GM21381 (cell line): ENCODE measurements at regions not wholly inside any gene's neighbourhood (a gene's known extent, or its start where the extent isn't known, plus 50 kb on each side); places are given as distances from the start of the nearest gene placed in this dataset.
"Not testable (repeated sequence)": the region's sequence is repeated elsewhere in the genome, so short reads cannot be mapped to it uniquely, and the experiment has no call there.

Experiments used
- ATAC-seq: cut with Tn5 transposase; IDR thresholded peaks from one replicate; pipeline ENCODE4 v1.9.1; 2021; ENCODE audit warnings: mild to moderate bottlenecking, moderate library complexity; ENCODE audit not compliant: unreplicated experiment

DNA sequence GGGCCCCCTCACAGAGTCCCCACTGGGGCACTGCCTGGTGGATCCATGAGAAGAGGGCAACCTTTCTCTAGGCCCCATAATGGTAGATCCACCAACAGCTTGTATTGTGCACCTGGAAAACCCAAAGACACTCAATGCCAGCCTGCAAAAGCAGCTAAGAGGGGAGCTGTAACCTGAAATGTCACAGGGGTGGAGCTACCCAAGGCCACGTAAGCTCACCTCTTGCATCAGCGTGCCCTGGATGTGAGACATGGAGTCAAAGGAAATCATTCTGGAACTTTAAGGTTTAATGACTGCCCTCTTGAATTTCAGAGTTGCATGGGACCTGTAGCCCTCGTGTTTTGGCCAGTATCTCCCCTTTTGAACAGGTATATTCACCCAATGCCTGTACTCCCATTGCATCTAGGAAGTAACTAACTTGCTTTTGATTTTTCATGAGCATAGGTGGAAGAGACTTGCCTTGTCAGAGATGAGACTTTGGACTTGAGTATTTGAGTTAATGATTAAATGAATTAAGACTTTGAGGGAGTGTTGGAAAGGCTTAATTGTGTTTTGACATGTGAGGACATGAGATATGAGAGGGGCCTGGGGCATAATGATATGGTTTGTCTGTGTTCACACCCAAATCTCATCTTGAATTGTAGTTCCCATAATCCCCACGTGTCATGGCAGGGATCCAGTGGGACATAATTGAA lies 900.9 kb upstream of the ROBO1 start:
- ATAC-seq: no peak

DNA sequence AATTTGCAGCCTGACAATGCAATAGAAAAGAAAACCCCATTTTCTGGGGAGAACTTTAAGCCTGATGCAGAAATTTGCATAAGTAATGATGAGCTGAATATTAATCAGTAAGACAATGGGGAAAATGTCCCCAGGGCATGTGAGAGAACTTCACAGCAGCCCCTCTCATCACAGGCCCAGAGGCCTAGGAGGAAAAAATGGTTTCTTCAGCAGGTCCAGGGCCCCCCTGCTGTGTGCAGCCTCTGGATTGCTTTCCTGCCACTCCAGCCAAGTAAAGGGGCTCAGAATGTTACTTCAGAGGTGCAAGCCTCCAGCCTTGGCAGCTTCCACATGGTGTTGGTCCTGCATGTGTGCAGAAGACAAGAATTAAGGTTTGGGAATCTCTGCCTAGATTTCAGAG lies 900.3 kb upstream of the ROBO1 start:
- ATAC-seq: no peak

DNA sequence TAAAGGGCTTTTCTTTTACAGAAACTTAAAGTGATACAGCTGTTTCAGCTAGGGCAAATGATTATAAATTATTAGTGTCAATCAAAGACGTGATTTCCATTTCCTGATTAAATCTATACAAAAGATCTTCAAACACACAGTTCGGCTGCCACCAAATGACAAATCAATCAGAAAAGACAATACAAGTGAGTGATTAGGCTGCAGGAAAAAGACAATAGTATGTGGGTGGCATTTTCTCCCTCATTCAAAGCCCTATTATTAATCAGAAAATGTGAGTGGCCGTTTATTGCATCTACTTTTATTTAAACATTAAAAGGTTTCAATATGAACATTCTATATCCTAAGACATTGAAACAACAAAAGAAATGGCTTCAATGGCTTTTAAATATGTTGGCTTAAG lies 895.6 kb upstream of the ROBO1 start:
- ATAC-seq: no peak

DNA sequence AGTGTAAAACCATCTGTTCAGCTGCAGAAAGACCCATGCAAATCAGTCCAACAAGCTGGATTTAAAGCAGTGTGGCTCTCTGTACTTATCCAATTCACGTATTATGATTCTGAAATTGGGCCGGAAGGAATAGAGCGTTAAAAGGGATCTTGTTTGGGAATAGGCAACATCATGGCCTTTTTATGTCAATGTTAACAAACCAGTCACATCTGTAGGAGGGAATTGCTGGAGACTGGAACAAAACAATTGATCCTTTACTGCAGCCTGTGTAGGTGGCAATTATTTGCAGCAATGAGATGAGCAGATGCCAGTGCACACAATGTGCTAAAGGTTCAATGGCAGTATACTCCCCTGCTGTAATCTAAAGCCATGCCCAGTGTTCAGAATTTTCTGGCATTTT lies 887.4 kb upstream of the ROBO1 start:
- no peak for ATAC-seq

DNA sequence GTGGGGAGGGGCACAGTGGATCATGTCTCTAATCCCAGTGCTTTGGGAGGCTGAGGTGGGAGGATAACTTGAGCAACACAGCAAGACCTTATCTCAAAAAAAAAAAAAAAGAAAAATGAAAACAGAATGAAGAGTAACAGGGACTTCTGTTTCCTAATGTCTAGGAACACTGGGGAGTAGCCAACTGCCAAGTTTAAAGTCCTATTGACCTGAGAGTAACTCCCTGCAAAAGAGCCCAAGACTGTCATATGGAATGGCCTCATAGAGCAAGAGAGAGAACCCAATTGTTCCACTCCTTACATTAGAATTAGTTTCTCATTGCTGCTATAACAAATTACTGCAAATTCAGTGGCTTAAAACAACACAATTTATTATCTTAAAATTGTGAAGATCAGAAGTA lies 881.4 kb upstream of the ROBO1 start:
- no peak for ATAC-seq

DNA sequence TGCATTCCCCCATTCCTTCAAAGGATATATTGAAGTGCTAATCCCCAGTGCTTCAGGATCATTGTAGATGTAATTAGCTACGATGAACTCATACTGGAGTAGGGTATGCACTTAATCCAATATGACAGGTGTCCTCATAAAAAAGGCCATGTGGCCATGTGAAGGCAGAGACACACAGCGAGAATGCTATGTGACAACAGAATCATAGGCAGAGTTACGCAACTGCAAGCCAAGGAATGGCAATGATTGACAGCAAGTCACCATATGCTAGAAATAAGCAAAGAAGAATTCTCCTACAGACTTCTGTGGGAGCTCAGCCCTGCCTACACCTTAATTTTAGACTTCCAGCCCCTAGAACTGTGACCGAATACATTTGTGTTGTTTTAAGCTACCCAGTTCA lies 875.6 kb upstream of the ROBO1 start:
- ATAC-seq: no peak

DNA sequence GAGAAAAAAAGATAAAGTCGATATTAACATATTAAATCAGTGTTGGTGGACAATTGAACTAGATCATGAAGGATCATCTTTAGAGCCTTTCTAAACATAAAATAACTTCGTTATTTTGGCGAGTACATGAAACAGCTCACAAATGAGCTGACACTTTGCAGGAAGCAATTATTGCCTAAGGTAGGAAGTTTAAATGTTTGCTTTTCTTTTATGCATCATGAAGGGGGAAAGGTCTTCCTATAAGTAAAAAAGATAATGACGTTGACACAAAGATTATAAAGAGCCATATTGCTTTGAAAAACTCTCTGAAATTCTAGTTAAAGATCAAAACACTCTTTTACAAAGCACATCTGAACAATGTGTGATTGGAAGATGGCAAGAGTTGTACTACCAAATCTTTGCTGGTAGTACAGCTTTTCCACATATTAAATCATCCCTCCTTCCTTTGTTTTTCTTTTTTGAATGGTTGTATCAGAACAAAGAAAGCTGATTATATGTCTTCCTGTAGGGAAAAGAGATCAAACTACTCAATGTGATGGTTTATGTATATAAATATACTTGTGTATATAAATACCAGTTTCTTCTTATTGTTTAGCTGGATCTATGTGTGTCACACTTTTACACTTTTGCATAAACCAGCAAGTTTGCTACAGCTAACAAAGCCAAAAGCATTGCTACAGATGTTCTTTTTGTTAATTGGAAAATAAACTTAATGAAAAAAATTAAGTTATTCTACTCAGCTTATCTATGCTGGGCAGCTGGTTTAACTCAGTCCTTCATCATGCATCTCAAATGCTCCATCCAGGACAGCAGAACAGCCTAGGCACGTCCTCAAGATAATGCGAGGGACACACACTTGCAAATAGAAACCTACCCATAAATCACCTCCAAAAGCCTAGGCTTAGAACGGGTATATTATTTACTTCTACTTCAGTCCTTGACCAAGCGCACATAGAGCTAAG lies 850.8 kb upstream of the ROBO1 start:
- no peak for ATAC-seq

DNA sequence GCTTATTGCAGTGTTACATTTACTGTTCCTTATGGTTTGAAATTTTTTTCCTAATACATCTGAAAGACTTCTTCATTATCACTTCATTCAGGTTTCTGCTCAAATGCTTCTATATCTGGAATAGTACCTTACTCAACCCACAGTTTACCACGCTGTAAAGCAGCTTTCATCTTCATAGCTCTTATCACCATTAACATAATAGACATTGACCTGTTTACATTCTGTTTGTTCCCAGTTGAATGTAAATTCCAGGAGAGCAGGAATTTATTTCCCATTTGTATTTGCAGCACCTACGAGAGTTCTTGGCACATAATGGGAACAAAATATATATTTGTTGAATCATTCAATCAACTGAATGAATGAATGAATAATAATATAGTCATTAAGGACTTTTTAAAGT lies 844.6 kb upstream of the ROBO1 start:
- ATAC-seq: no peak

DNA sequence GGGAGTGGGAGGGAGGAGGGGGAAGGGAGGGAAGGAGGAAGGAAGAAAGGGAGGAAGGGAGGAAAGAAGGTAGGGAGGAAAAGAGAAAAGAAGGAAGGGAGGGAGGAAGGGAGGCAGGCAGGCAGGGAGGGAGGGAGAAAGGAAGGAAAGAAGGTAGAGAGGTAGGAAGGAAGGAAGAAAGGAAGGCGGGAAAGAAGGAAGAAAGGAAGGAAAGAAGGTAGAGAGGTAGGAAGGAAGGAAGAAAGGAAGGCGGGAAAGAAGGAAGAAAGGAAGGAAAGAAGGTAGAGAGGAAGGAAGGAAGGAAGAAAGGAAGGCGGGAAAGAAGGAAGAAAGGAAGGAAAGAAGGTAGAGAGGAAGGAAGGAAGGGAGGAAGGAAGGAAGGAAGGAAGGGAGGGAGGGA lies 840.3 kb upstream of the ROBO1 start:
- not testable (repeated sequence) for ATAC-seq

DNA sequence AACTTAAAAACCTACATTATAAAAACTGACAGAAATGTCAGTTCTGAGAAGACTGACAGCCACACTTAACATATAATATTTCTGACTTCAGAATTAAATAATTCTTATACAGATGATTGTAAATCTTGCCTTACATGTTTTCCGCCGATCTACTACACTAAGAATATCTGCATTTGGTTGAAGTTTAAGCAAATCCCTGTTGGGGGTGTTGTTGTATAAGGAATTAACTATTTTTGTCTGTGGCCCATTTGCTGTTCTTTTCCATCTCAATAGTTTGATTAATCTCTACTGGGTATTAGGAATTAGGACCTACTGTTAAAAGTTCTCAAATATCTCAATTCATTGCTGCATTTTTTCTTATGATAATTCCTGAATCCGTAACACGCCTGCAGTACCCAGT lies 838.3 kb upstream of the ROBO1 start:
- ATAC-seq: no peak

DNA sequence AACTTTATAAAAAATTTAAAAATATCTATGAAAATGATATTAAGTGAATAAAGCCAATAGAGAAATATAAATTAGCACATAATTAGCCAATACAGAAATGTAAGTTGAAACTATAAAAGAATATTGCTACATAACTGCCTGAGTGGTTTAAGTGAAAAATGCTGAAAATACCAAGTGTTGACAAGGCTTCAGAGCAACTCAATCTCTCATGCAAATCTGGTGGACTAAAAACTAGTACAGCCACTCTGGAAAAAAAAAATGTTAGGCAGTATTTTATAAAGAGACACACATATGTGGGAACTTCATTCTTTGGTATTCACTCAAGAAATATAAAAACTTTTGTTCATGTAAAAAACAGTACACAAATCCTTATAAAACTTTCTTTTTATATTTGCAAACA lies 833.7 kb upstream of the ROBO1 start:
- ATAC-seq: no peak

DNA sequence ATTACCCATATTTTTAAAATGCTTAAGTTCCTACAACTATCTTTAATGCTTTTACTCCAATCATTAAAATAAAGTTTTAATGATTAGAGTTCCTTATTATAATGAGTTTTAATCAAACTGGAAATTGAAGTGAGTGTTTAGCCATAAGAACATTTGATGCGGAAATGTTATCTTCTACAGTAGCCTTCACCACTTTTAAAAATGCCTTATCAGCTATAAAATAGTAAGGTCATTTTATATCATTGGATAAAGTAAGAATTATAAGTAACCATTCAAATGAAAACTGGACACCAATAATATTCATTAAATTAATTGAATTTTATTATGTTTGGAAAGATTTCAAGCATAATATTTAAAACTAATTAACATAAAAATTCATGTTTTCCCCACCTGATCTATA lies 825.0 kb upstream of the ROBO1 start:
- no peak for ATAC-seq

DNA sequence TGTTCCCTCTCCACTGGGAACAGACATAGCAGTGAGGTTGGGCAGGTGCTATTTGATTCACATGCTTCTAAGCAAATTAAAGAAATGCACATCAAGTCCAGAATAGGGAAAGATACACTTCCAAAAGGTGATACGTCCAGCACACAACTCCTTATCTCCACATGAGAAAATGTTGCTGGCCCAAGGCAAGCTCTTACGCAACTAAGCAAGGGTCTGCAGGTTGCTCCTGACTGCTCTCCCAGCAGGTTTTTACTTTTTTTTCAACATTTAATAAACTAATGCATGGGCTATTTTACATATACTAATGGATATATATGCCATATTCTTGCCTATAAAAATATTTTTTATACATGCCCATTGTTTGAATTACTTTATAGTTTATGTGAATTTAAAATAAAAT lies 818.5 kb upstream of the ROBO1 start:
- no peak for ATAC-seq

DNA sequence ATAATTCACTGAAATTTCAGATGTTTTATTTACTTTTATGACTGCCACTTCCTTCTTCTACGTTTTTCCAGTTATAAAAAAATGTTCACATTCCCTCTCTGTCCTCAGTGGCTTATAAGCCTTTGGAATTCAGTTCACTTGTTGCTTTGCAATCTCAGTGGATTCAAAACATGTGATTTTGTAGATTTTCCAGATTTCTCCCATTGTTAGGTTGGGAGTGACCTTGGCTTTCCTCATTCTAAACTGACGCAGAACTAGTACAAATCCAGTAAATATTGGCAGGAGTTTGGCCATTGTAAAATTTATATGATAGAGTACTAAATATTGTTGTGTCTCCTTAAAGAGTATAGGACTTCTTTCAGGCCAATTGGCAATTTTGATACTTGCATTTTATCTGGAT lies 812.3 kb upstream of the ROBO1 start:
- ATAC-seq: no peak

DNA sequence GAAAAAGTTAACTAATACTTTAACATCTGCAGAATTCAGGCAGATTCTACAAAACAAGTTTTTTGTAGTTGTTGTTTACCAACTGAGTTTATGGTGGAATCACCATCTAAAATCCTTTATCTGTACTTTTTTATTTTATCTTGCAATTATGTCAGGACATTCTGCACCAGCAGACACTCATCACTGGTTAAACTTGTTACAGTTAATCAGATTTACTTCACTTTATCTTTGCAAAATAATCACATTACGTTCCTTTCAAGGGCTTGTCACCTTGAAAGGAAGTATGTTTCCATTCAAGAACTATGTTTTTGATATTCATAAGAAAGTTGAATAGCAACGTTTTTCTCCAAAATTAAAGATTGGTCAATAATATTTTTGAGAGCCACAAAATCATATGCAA lies 796.6 kb upstream of the ROBO1 start:
- ATAC-seq: no peak

DNA sequence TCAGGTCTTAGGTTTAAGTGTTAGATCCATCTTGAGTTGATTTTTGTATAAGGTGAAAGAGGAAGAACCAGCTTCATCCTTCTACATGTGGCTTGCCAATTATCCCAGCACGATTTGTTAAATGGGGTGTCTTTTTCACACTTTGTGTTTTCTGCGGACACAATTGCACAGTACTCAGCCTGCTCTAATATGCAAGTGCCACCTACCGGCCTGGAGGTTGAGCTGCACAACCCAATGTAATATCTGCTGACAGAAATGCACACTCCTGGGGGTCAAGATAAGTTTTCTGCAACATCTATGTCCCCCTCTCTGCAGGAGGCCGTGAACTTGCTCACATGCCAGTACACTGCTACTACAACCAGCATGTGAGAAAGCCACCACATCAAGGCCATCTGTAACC lies 791.9 kb upstream of the ROBO1 start:
- ATAC-seq: no peak

DNA sequence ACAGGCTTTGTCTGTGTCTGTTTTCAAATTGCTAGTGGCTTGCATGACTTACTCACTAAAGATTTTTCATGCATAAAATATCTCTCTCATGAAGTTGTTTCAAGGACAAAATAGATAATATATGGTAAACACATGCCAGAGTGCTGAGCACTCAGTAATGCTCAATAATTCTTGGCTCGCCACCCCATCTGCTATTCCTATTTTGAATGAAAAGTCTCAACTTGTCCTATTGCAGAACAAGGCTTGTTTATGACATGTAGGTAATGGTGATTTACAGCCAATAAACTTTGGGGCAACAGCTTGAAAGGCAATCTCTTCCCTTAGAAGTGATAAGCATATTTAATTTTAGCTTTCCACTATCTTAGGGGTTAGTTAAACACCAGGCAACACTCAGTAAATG lies 789.0 kb upstream of the ROBO1 start:
- ATAC-seq: no peak

DNA sequence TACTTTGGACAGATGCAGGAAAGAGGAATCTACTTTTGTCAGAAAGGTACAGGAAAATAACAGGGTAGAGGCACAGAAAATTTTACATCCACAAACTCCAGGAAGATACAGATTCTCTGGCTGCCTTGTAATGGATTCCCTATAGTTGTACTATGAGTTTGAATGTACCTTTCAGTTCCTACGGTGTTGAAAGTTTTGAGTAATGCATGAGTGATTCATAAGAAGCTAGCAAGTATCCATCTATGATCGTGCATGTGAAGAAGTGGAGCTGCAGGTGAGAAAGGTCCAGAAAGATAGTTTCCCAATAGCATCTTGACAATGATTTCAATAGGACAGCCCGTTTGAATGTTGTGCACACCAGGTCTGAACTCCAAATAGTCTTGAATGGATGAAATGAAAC lies 786.5 kb upstream of the ROBO1 start:
- ATAC-seq: no peak

DNA sequence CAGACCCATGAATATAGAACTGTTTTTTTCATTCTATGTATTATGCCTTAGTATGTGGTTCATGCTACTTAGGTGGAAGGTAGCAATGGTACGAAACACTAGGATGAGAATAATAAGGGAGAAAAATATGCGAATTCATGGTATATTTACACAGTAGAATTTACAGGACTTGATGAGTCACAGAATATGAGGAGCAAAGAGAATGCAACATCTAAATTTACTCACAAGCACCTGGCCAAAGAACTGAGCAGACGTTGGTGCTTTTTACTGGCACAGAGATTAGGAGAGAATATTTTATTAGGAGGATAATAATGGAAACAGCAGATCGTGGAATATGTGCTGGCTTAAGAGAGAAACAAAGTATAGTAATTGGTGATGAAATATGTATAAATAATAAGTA lies 785.4 kb upstream of the ROBO1 start:
- no peak for ATAC-seq

DNA sequence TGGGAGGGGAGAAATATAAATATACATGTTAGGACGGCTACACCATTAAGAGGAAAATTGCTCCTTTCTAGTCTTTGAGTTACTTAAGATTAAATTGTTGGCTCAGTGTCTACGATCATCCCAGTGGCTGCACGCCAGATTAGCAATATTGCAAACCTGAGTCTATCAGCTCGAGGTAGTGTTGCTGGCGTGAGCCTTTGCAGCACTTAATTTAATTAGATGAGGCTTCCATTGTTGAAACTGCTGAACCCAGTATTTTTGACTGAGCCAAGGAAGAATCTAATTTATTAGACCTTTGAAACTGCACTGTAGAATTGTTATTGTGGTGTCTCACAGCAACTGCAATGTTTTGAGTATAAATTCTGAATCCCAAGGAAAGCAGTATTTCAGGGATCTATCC lies 782.4 kb upstream of the ROBO1 start:
- no peak for ATAC-seq

DNA sequence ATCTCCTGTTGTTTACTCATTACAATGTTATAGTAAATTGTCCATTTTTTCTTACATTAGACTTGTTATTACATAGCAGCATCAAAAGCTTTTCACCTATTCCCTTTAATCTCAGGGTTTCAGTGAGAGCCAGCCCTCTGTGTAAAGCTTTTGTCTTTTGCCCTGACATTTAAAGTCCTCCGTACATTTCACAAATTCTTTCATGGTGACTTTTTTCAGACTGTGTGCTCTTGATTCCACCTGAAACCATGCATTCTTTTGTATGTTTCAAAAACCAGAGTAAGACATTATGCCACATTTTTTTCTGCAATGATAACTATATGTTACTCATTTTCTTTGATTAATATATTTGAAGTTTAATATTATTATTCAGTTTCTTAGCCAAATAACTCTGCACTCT lies 781.4 kb upstream of the ROBO1 start:
- no peak for ATAC-seq

DNA sequence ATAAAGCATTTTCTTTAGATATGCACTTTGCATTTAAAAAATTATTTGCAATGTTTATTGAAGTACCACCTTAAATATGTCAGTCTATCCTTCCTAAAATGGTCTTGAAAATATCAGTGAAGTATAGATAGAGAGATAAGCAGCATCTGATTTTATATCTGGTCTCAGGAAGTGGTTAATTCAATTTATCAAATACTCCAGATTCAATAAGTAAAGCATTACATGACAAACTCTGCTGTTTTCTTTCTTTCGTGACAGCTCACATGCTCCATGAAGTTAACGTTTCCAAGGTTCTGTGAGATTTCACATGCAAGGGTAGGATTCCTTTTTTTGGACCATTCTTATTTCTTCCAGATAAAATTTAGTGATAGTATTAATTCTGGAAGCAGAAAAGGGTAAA lies 775.4 kb upstream of the ROBO1 start:
- ATAC-seq: no peak
